ELR (cell line): ENCODE measurements at regions not wholly inside any gene's neighbourhood (a gene's known extent, or its start where the extent isn't known, plus 50 kb on each side); places are given as distances from the start of the nearest gene placed in this dataset.

Experiments used
- DNase-seq: peaks from one replicate; pipeline ENCODE4 v3.0.0-alpha.2; 2015; ENCODE audit warnings: low read depth

- DNase-seq: no peak
Measured at GRCh38 chr18:78364388-78364960, 615.1 kb upstream of the SALL3 start.

- no peak for DNase-seq
Measured at GRCh38 chr18:78367996-78368395, 611.6 kb upstream of the SALL3 start.

GRCh38 chr18:78368726-78369125 lies 610.9 kb upstream of the SALL3 start:
- no peak for DNase-seq

GRCh38 chr18:78376046-78376445 lies 603.6 kb upstream of the SALL3 start:
- no peak for DNase-seq

- DNase-seq: no peak
Measured at GRCh38 chr18:78378403-78378802, 601.2 kb upstream of the SALL3 start.

GRCh38 chr18:78378983-78379382 lies 600.6 kb upstream of the SALL3 start:
- no peak for DNase-seq

GRCh38 chr18:78390348-78390951 lies 589.2 kb upstream of the SALL3 start:
- DNase-seq: no peak

GRCh38 chr18:78390952-78391348 lies 588.7 kb upstream of the SALL3 start:
- DNase-seq: no peak

- no peak for DNase-seq
Measured at GRCh38 chr18:78393086-78393862, 586.3 kb upstream of the SALL3 start.

- DNase-seq: no peak
Measured at GRCh38 chr18:78396077-78396476, 583.5 kb upstream of the SALL3 start.

GRCh38 chr18:78396756-78397155 lies 582.9 kb upstream of the SALL3 start:
- no peak for DNase-seq

GRCh38 chr18:78399992-78400503 lies 579.6 kb upstream of the SALL3 start:
- DNase-seq: no peak

- DNase-seq: no peak
Measured at GRCh38 chr18:78402440-78402839, 577.2 kb upstream of the SALL3 start.

GRCh38 chr18:78402966-78403365 lies 576.7 kb upstream of the SALL3 start:
- no peak for DNase-seq

- no peak for DNase-seq
Measured at GRCh38 chr18:78403371-78403770, 576.2 kb upstream of the SALL3 start.

GRCh38 chr18:78405763-78406162 lies 573.9 kb upstream of the SALL3 start:
- DNase-seq: no peak

GRCh38 chr18:78406743-78407465 lies 572.7 kb upstream of the SALL3 start:
- DNase-seq: no peak

GRCh38 chr18:78407466-78407844 lies 572.2 kb upstream of the SALL3 start:
- DNase-seq: no peak

- DNase-seq: no peak
Measured at GRCh38 chr18:78408623-78409022, 571.0 kb upstream of the SALL3 start.

- DNase-seq: no peak
Measured at GRCh38 chr18:78410094-78410786, 569.4 kb upstream of the SALL3 start.

- DNase-seq: no peak
Measured at GRCh38 chr18:78411539-78411938, 568.1 kb upstream of the SALL3 start.

- DNase-seq: no peak
Measured at GRCh38 chr18:78414302-78414701, 565.3 kb upstream of the SALL3 start.
